Mesendoderm (in vitro differentiated cells): ENCODE measurements at regions not wholly inside any gene's neighbourhood (a gene's known extent, or its start where the extent isn't known, plus 50 kb on each side); places are given as distances from the start of the nearest gene placed in this dataset.

Experiments used
- DNase-seq: peaks from one replicate; pipeline ENCODE4 v3.0.0; 2013
- H2AK5ac ChIP-seq: 2 replicates; pipeline ENCODE4 v1.6.1; 2013; ENCODE audit warnings: low read length, inconsistent platforms
- H2BK120ac ChIP-seq: 2 replicates; pipeline ENCODE4 v1.6.1; 2013; ENCODE audit warnings: low read depth, mild to moderate bottlenecking, low read length, moderate library complexity, mixed read lengths
- H2BK15ac ChIP-seq: replicated peaks from 2 replicates; pipeline ENCODE4 v1.6.1; 2013; ENCODE audit warnings: low read depth, mild to moderate bottlenecking, moderate library complexity
- H2BK5ac ChIP-seq: 2 replicates; pipeline ENCODE4 v1.6.1; 2013; ENCODE audit warnings: low read length, inconsistent platforms
- H3K18ac ChIP-seq: 2 replicates; pipeline ENCODE4 v1.6.1; 2013; ENCODE audit warnings: mild to moderate bottlenecking, low read length, mixed read lengths
- H3K23ac ChIP-seq: one replicate; pipeline ENCODE4 v1.6.1; 2013; ENCODE audit warnings: low read length
- H3K27ac ChIP-seq: 2 replicates; pipeline ENCODE4 v1.5.1; 2013; ENCODE audit warnings: low read depth, mild to moderate bottlenecking, inconsistent platforms, low read length, moderate library complexity
- H3K27me3 ChIP-seq: 2 replicates; pipeline ENCODE4 v1.6.1; 2013; ENCODE audit warnings: low read length, control low read depth, mild to moderate bottlenecking, inconsistent platforms; ENCODE audit not compliant: insufficient read depth, poor library complexity
- H3K36me3 ChIP-seq: 2 replicates; pipeline ENCODE4 v1.6.1; 2013; ENCODE audit warnings: low read length, inconsistent platforms; ENCODE audit not compliant: control insufficient read depth, insufficient read depth
- H3K4ac ChIP-seq: one replicate; pipeline ENCODE4 v1.6.1; 2013; ENCODE audit warnings: low read depth, mild to moderate bottlenecking, low read length, moderate library complexity
- H3K4me1 ChIP-seq: 2 replicates; pipeline ENCODE4 v1.6.1; 2013; ENCODE audit warnings: low read depth, low read length, inconsistent platforms; ENCODE audit not compliant: control insufficient read depth
- H3K4me2 ChIP-seq: 2 replicates; pipeline ENCODE4 v1.6.1; 2013; ENCODE audit warnings: low read length
- H3K4me3 ChIP-seq: 2 replicates; pipeline ENCODE4 v1.5.1; 2013; ENCODE audit warnings: mild to moderate bottlenecking, low read length
- H3K56ac ChIP-seq: one replicate; pipeline ENCODE4 v1.6.1; 2013; ENCODE audit warnings: low read length
- H3K79me1 ChIP-seq: 2 replicates; pipeline ENCODE4 v1.6.1; 2013; ENCODE audit warnings: low read length, inconsistent platforms
- H3K79me2 ChIP-seq: 2 replicates; pipeline ENCODE4 v1.6.1; 2013; ENCODE audit warnings: mild to moderate bottlenecking, low read length; ENCODE audit not compliant: control insufficient read depth, insufficient read depth
- H3K9ac ChIP-seq: 2 replicates; pipeline ENCODE4 v1.6.1; 2013; ENCODE audit warnings: low read length, inconsistent platforms
- H4K5ac ChIP-seq: one replicate; pipeline ENCODE4 v1.6.1; 2013; ENCODE audit warnings: low read length
- H4K8ac ChIP-seq: one replicate; pipeline ENCODE4 v1.6.1; 2013; ENCODE audit warnings: low read depth, mild to moderate bottlenecking, control low read depth, low read length, moderate library complexity
- WGBS: extraction: QIAGEN DNeasy Blood & Tissue Kit; methylation state at CpG from one replicate; pipeline ENCODE4 v1.1.7; 2013; ENCODE audit warnings: low lambda C conversion rate, missing lambda C conversion rate; ENCODE audit not compliant: insufficient coverage; ENCODE audit errors: extremely low coverage; 5-methylcytosine and 5-hydroxymethylcytosine counted together

DNA sequence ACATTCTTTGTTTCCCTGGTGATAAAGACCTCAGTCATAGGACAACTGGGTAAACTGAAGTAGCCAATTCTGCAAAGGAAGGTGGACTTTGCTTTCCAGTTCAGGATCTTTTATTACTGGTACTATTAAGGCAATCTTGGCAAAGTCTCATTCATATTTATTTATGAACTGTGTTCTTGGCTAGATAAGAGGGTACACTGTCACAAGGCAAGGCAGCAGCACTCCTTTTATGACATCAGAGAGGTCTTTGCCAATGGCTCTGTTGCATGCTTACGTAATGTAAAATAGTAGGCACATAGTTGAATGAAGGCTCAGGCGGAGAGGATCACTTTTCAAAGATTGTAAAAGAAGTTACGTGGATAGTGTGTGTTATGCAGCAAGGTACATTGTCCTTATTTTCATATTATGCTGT, 63.7 kb upstream of the PDK4 start:
- Histone ChIP-seq H3K23ac (no peak overlapping the region), H3K4me3 (no peak overlapping the region), H2BK15ac (no peak overlapping the region), H3K79me1 (no peaks in the 10 kb centered on the region), H2BK5ac (no peak overlapping the region), H2AK5ac (no peak overlapping the region), H3K79me2 (no peaks in the 10 kb centered on the region), H3K4me2 (no peak overlapping the region), H3K4me1 (no peaks in the 10 kb centered on the region), H2BK120ac (no peak overlapping the region), H4K5ac (no peak overlapping the region), H3K27ac (no peak overlapping the region), H3K56ac (no peak overlapping the region), H3K36me3 (no peaks in the 10 kb centered on the region), H3K27me3 (no peaks in the 10 kb centered on the region), H3K18ac (no peak overlapping the region), H3K4ac (no peak overlapping the region), H4K8ac (no peak overlapping the region), H3K9ac (no peak overlapping the region)
- DNase-seq, result no peak
- no CpG with 5 or more reads among the region's 3 CpGs for WGBS

DNA sequence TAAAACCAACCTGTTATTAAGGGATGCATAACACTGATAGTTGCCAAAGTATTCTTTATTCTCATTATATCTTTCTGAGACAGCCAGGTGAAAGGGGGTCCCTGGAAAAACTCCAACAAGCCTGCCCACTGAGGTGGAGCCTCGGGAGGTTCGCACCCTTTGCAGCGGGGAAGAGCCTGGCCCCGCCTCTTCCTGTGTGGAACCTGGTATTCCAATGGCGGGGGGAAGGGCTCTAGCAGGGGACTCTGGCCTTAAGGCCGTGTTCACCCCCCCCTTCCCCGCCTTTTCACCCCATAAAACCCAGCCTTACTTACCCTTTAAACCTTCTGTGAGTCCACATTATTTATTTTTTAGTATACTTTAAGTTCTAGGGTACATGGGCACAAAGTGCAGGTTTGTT, 62.4 kb upstream of the PDK4 start:
- no peak overlapping the region for H4K8ac ChIP-seq
- no peak overlapping the region for H3K18ac ChIP-seq
- H2BK120ac ChIP-seq, result no peak overlapping the region
- no peak overlapping the region for H2BK15ac ChIP-seq
- no peak overlapping the region for H3K56ac ChIP-seq
- H3K4ac ChIP-seq, result no peak overlapping the region
- no peak overlapping the region for H3K9ac ChIP-seq
- no peak overlapping the region for H3K4me2 ChIP-seq
- H2AK5ac ChIP-seq, result no peak overlapping the region
- H3K27ac ChIP-seq, result no peak overlapping the region
- H3K4me1 ChIP-seq, result no peaks in the 10 kb centered on the region
- no peak overlapping the region for H3K23ac ChIP-seq
- no CpG with 5 or more reads among the region's 7 CpGs for WGBS
- no peaks in the 10 kb centered on the region for H3K79me1 ChIP-seq
- H3K4me3 ChIP-seq, result no peak overlapping the region
- no peak overlapping the region for H4K5ac ChIP-seq
- H2BK5ac ChIP-seq, result no peak overlapping the region
- H3K27me3 ChIP-seq, result no peaks in the 10 kb centered on the region
- no peak for DNase-seq
- no peaks in the 10 kb centered on the region for H3K36me3 ChIP-seq
- H3K79me2 ChIP-seq, result no peaks in the 10 kb centered on the region

DNA sequence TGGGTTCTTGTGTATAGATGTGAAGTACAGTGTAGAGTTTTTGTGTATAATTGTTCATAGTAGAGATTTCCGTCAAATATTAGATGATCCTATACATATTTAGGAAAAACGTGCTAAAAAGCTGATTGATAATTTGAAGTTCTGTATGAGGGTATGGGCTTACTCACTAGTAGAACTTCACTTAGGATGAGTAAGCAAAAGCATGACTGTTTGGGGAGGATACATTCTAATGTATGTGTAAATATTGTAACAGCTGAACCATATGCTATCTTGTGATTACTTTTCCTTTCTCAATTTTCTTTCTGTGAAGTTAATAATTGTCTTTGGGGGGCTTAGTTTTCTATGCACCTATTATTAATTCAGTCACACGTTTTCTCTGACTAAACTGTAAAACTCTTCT, 53.2 kb upstream of the PDK4 start:
- Histone ChIP-seq H3K79me2 (no peaks in the 10 kb centered on the region), H4K5ac (no peak overlapping the region), H2AK5ac (no peak overlapping the region), H2BK15ac (no peak overlapping the region), H2BK5ac (no peak overlapping the region), H3K27me3 (no peaks in the 10 kb centered on the region), H4K8ac (no peak overlapping the region), H3K4me2 (no peak overlapping the region), H3K9ac (no peak overlapping the region), H3K4ac (no peak overlapping the region), H3K23ac (no peak overlapping the region), H3K79me1 (no peaks in the 10 kb centered on the region), H3K56ac (no peak overlapping the region), H3K18ac (no peak overlapping the region), H3K27ac (no peak overlapping the region), H2BK120ac (no peak overlapping the region), H3K36me3 (no peaks in the 10 kb centered on the region), H3K4me3 (no peak overlapping the region), H3K4me1 (no peaks in the 10 kb centered on the region)
- DNase-seq, result no peak
- no CpG with 5 or more reads among the region's 3 CpGs for WGBS

DNA sequence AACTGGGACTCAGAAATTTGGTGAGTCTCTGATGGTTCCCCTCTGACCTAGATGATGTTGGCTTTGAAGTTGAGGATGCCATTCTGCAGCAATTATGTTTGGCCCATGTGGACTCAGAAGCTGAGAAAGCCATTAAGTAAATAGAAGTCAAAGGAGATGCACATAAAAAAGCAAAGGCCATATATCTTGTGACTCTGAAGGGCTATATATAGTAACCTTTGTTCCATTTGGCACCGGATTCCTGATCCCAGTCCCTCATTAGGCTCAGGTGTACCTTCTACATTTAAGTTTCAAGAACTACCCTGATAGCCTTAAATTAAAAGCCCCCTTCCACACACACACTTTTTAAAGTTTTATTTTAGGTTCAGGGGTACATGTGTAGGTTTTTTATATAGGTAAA, 50.0 kb upstream of the PDK4 start:
- H3K4ac ChIP-seq, result no peak overlapping the region
- H4K8ac ChIP-seq, result no peak overlapping the region
- no peak overlapping the region for H3K23ac ChIP-seq
- no peak overlapping the region for H3K56ac ChIP-seq
- H3K79me1 ChIP-seq, result no peaks in the 10 kb centered on the region
- no peak overlapping the region for H3K9ac ChIP-seq
- no peaks in the 10 kb centered on the region for H3K79me2 ChIP-seq
- no peak overlapping the region for H3K27ac ChIP-seq
- H3K36me3 ChIP-seq, result no peaks in the 10 kb centered on the region
- no peak overlapping the region for H3K18ac ChIP-seq
- no CpG with 5 or more reads among the region's 1 CpG for WGBS
- H3K4me2 ChIP-seq, result no peak overlapping the region
- no peak overlapping the region for H2BK15ac ChIP-seq
- no peak overlapping the region for H2AK5ac ChIP-seq
- H2BK120ac ChIP-seq, result no peak overlapping the region
- no peak overlapping the region for H2BK5ac ChIP-seq
- H3K4me3 ChIP-seq, result no peak overlapping the region
- no peaks in the 10 kb centered on the region for H3K4me1 ChIP-seq
- DNase-seq, result no peak
- no peaks in the 10 kb centered on the region for H3K27me3 ChIP-seq
- no peak overlapping the region for H4K5ac ChIP-seq
